ENCODE measurements at regions not wholly inside any gene's neighbourhood (a gene's known extent, or its start where the extent isn't known, plus 50 kb on each side); places are given as distances from the start of the nearest gene placed in this dataset.
A peak's percentile ranks its signal among the peaks of the same experiment; 100 is the strongest.

DNA sequence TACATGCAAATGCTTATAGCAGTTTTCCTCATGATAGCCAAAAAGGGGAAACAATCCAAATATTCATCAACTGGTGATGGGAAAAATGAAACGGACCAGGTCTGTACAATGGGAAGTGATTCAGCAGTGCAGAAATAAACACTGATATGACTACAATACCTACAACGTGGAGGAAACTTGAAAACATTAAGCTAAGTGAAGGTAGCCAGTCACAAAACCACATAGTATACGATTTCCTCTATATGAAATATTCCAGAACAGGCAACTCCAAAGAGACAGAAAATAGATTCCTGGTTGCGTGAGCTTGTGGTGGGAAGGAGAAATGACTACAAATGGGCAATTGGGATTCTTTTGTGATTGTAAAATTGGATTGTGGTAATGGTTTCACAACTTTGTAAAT, 263.1 kb upstream of the PITRM1 start:
- H3K9me3 ChIP-seq = peaks cover 0 to 3% (median 0%) of the 10 kb centered on the region in 4 donors
- no peak for DNase-seq (ENCODE audit: low spot score in 2 of 2)
- H3K27ac ChIP-seq = no peak overlapping the region
- 55 to 60% methylated on average over 4 of the region's 4 CpGs for WGBS, 2 donors
- TF ChIP-seq EP300 (IDR thresholded peaks at IDR 0.05) (no peak), POLR2A (IDR thresholded peaks at IDR 0.05) (no peak)
- TF ChIP-seq, protein P1, sequence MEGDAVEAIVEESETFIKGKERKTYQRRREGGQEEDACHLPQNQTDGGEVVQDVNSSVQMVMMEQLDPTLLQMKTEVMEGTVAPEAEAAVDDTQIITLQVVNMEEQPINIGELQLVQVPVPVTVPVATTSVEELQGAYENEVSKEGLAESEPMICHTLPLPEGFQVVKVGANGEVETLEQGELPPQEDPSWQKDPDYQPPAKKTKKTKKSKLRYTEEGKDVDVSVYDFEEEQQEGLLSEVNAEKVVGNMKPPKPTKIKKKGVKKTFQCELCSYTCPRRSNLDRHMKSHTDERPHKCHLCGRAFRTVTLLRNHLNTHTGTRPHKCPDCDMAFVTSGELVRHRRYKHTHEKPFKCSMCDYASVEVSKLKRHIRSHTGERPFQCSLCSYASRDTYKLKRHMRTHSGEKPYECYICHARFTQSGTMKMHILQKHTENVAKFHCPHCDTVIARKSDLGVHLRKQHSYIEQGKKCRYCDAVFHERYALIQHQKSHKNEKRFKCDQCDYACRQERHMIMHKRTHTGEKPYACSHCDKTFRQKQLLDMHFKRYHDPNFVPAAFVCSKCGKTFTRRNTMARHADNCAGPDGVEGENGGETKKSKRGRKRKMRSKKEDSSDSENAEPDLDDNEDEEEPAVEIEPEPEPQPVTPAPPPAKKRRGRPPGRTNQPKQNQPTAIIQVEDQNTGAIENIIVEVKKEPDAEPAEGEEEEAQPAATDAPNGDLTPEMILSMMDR (IDR thresholded peaks at IDR 0.05) = no peak
- no peaks in the 10 kb centered on the region for H3K27me3 ChIP-seq
- H3K4me1 ChIP-seq = peaks cover 0 to 35% (median 0%) of the 10 kb centered on the region in 4 donors
- no peak overlapping the region for H3K4me3 ChIP-seq
- no peaks in the 10 kb centered on the region for H3K36me3 ChIP-seq

DNA sequence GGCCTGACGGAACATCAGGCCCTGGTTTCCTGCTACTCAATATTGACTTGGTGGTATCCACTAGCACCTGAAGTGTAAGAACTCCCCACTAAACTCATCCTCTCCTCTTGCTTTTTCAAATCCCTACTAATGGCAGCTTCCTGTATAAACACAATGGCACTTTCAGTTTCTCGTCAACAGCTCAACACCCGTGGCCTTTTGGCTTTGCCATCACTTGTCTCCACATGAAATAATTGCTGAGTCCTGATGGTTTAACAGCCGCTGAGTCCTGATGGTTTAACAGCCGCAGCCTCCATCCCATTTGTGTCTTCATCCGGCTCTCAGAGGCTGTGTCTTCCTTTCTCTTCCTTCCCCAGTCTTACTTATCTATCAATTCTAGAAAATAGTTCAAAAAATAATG, 261.4 kb upstream of the PITRM1 start:
- no peaks in the 10 kb centered on the region for H3K36me3 ChIP-seq
- 70 to 75% methylated on average over 6 of the region's 6 CpGs for WGBS, 2 donors
- no peak overlapping the region for H3K27ac ChIP-seq
- TF ChIP-seq, protein P1 (IDR thresholded peaks at IDR 0.05) = no peak
- TF ChIP-seq EP300 (IDR thresholded peaks at IDR 0.05) (no peak), POLR2A (IDR thresholded peaks at IDR 0.05) (no peak)
- no peaks in the 10 kb centered on the region for H3K27me3 ChIP-seq
- H3K4me1 ChIP-seq = peaks cover 0 to 35% (median 0%) of the 10 kb centered on the region in 4 donors
- H3K4me3 ChIP-seq = no peak overlapping the region
- H3K9me3 ChIP-seq = peaks cover 0 to 3% (median 0%) of the 10 kb centered on the region in 4 donors
- no peak for DNase-seq (ENCODE audit: low spot score in 2 of 2)

DNA sequence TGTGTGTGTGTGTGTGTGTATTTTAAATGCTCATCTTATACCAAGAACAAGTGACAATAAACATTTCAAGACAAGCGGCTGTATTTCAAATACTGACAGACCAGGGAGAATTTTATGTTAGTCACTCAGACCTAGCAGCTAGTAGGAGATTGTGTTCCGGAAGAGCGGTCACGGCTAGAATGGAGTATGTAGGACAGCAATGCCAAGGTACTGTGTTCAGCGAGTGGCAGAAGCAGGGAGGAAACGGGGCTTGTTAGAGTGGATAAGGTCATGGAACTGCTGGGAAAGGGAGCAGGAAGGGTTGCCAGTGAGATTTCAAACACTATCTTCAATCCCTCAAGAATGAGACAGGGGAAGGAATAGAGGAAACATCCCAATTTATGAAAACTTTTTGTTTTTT, 260.5 kb upstream of the PITRM1 start:
- 84 to 85% methylated on average over 6 of the region's 6 CpGs for WGBS, 2 donors
- peaks cover 0 to 35% (median 0%) of the 10 kb centered on the region in 4 donors for H3K4me1 ChIP-seq
- no peak for DNase-seq (ENCODE audit: low spot score in 2 of 2)

DNA sequence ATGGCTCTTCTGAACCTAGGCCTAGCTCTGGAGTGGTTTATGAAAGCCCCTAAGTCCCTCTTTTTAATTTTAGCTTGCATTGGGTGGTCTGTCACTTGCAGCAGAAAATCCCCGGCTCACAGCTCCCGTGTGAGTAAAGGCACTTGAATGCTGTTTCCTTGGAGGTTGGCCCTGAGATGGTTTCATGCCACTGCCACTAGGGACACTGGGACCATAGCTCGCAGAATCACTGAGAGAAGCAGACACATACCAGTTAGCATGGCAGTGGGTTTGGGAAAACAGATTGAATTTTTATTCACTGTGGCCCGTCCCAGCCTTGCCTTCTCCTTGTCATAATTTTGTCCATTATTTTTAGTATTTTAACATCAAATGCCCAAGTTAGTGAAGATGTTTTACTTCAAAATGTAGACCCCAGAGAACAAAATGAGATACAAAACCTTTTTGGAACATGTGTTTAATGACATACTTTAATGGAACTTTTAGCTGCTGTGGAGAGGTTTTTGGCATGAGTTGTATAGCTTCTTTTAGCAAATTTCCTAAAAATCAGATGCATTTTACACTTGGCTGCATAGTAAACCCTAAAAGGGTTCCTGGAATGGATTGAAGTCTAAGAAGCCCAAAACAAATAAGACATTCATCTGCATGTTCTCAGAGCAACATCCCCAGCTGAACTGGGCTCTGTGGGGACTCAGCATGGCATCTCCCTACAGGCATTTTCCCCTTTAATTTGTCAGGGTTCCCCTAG, 259.7 kb upstream of the PITRM1 start:
- no peaks in the 10 kb centered on the region for H3K9me3 ChIP-seq
- DNase-seq (ENCODE audit: low spot score in 2 of 2) = no peak
- peak overlapping the region in 2 of 4 donors; percentile 6 to 31 for H3K27ac ChIP-seq
- WGBS, 2 donors = 60 to 65% methylated on average over 4 of the region's 4 CpGs
- TF ChIP-seq, protein P1 (IDR thresholded peaks at IDR 0.05) = no peak
- TF ChIP-seq EP300 (IDR thresholded peaks at IDR 0.05) = no peak
- TF ChIP-seq POLR2A (IDR thresholded peaks at IDR 0.05) = no peak
- no peaks in the 10 kb centered on the region for H3K36me3 ChIP-seq
- no peaks in the 10 kb centered on the region for H3K27me3 ChIP-seq
- no peak overlapping the region for H3K4me3 ChIP-seq
- H3K4me1 ChIP-seq = peaks cover 0 to 34% (median 1%) of the 10 kb centered on the region in 4 donors

More for the DNA sequence above, 260.5 kb upstream of the PITRM1 start:
- H3K27me3 ChIP-seq = no peaks in the 10 kb centered on the region
- H3K4me3 ChIP-seq = no peak overlapping the region
- H3K36me3 ChIP-seq = no peaks in the 10 kb centered on the region
- H3K27ac ChIP-seq = peak overlapping the region in 1 of 4 donors; percentile 31
- no peaks in the 10 kb centered on the region for H3K9me3 ChIP-seq
- TF ChIP-seq EP300 (IDR thresholded peaks at IDR 0.05) (no peak), POLR2A (IDR thresholded peaks at IDR 0.05) (no peak)
- TF ChIP-seq, protein P1 (IDR thresholded peaks at IDR 0.05) = no peak

DNA sequence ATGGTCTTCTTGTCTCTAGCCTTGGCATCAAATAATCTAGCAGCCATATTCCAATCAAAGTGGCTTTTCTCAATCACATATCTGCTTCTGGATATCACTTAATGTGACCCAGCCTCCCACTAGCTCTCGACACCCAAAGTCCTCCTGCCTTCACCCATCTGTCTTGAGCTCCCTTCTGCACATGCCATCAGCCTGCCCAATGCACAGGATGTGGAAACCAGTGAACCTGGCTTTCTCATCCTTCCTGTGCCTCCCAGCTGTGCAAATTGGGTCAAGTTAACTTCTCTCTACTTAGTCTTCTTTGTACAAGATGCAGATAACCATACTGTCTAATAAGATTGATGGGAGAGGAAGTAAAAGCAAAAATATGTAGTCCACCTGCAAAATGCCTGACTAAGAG, 257.9 kb upstream of the PITRM1 start:
- 96 to 100% methylated on average over 1 of the region's 1 CpG for WGBS, 2 donors
- TF ChIP-seq EP300 (IDR thresholded peaks at IDR 0.05) = no peak
- TF ChIP-seq, protein P1 (IDR thresholded peaks at IDR 0.05) = no peak
- no peak for TF ChIP-seq POLR2A (IDR thresholded peaks at IDR 0.05)
- Histone ChIP-seq H3K4me3 (no peak overlapping the region), H3K27ac (no peak overlapping the region), H3K27me3 (no peaks in the 10 kb centered on the region), H3K4me1 (peaks cover 0 to 41% (median 9%) of the 10 kb centered on the region in 4 donors), H3K36me3 (no peaks in the 10 kb centered on the region), H3K9me3 (no peaks in the 10 kb centered on the region)
- no peak for DNase-seq (ENCODE audit: low spot score in 2 of 2)
